GM06990 (cell line): ENCODE measurements at regions not wholly inside any gene's neighbourhood (a gene's known extent, or its start where the extent isn't known, plus 50 kb on each side); places are given as distances from the start of the nearest gene placed in this dataset.

Source experiments
- DNase-seq: peaks from one replicate; pipeline ENCODE4 v3.0.0-alpha.2; 2011; ENCODE audit not compliant: insufficient read length; ENCODE audit errors: extremely low read depth
- H3K27me3 ChIP-seq: replicated peaks from 2 replicates; pipeline ENCODE4 v1.6.0; 2011; ENCODE audit warnings: low read length; ENCODE audit not compliant: control insufficient read depth, insufficient read depth
- H3K36me3 ChIP-seq: 2 replicates; pipeline ENCODE4 v1.5.1; 2011; ENCODE audit warnings: low read length; ENCODE audit not compliant: control insufficient read depth, insufficient read depth
- H3K4me3 ChIP-seq: replicated peaks from 2 replicates; pipeline ENCODE4 v1.5.1; 2011; ENCODE audit warnings: low read depth, mild to moderate bottlenecking, control low read depth, low read length
- CTCF ChIP-seq: IDR thresholded peaks from 2 replicates; pipeline ENCODE4 v1.5.1; 2011; ENCODE audit warnings: low read length, control low read depth, mild to moderate bottlenecking, inconsistent platforms; ENCODE audit not compliant: insufficient read depth, poor library complexity, severe bottlenecking

- no peak for TF ChIP-seq CTCF
- H3K36me3 ChIP-seq: no peaks in the 10 kb centered on the region
- DNase-seq: no peak
- no peak overlapping the region for H3K4me3 ChIP-seq
- no peaks in the 10 kb centered on the region for H3K27me3 ChIP-seq
These were observed 82.8 kb upstream of the SLC44A3 start for GRCh38 chr1:94737124-94737998.

- TF ChIP-seq CTCF: no peak
- no peaks in the 10 kb centered on the region for H3K36me3 ChIP-seq
- H3K4me3 ChIP-seq: no peak overlapping the region
These were observed 83.6 kb upstream of the SLC44A3 start for GRCh38 chr1:94736549-94736948.

GRCh38 chr1:94736073-94736472 lies 84.1 kb upstream of the SLC44A3 start:
- TF ChIP-seq CTCF: no peak
- Histone ChIP-seq H3K27me3 (no peaks in the 10 kb centered on the region), H3K36me3 (no peaks in the 10 kb centered on the region), H3K4me3 (no peak overlapping the region)
- no peak for DNase-seq

More at GRCh38 chr1:94736549-94736948, 83.6 kb upstream of the SLC44A3 start:
- no peaks in the 10 kb centered on the region for H3K27me3 ChIP-seq
- no peak for DNase-seq

- Histone ChIP-seq H3K36me3 (no peaks in the 10 kb centered on the region), H3K27me3 (no peaks in the 10 kb centered on the region), H3K4me3 (no peak overlapping the region)
- no peak for DNase-seq
- TF ChIP-seq CTCF: no peak
These were observed 84.9 kb upstream of the SLC44A3 start for GRCh38 chr1:94734963-94735901.

GRCh38 chr1:94731891-94732290 lies 88.3 kb upstream of the SLC44A3 start:
- no peak for DNase-seq
- Histone ChIP-seq H3K27me3 (no peaks in the 10 kb centered on the region), H3K36me3 (no peaks in the 10 kb centered on the region), H3K4me3 (no peak overlapping the region)
- TF ChIP-seq CTCF: no peak
